PC-9 (cell line): ENCODE measurements at regions not wholly inside any gene's neighbourhood (a gene's known extent, or its start where the extent isn't known, plus 50 kb on each side); places are given as distances from the start of the nearest gene placed in this dataset.

Experiments
- EZH2 ChIP-seq: fragments of 200-600 bp; sonication (generic); IDR thresholded peaks from 2 replicates; pipeline ENCODE4 v1.8.0; 2017; ENCODE audit warnings: antibody characterized with exemption, low read depth
- TF ChIP-seq, protein P1 (sequence below): fragments of 200-600 bp; sonication (generic); conservative IDR thresholded peaks from 2 replicates; pipeline ENCODE4 v1.6.1; 2017; ENCODE audit warnings: mixed run types, antibody characterized with exemption, mild to moderate bottlenecking, moderate library complexity

DNA sequence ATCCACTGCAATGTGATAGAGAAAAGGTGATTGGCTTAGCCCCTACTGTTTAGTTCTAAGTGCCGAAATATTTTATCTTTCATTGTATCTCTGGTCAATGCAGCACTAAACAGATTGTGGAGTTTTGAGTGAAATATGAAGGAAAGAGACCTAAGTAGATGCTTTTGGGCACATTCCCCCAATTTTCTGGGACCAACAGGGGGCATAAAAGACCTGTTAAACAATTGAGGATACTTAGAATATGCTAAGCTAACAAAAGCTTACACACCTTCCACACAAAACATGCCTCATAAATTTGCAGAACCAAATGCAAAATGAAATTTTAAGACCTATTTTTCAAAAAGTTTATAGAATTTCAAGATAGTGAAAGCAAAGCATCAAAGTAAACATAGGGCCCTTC lies 746.9 kb downstream of the TBC1D32 start:
- TF ChIP-seq, protein P1, sequence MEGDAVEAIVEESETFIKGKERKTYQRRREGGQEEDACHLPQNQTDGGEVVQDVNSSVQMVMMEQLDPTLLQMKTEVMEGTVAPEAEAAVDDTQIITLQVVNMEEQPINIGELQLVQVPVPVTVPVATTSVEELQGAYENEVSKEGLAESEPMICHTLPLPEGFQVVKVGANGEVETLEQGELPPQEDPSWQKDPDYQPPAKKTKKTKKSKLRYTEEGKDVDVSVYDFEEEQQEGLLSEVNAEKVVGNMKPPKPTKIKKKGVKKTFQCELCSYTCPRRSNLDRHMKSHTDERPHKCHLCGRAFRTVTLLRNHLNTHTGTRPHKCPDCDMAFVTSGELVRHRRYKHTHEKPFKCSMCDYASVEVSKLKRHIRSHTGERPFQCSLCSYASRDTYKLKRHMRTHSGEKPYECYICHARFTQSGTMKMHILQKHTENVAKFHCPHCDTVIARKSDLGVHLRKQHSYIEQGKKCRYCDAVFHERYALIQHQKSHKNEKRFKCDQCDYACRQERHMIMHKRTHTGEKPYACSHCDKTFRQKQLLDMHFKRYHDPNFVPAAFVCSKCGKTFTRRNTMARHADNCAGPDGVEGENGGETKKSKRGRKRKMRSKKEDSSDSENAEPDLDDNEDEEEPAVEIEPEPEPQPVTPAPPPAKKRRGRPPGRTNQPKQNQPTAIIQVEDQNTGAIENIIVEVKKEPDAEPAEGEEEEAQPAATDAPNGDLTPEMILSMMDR = peak; percentile 32; the same call in 1 of the 2 replicates
- TF ChIP-seq EZH2 = no peak
